ENCODE measurements at regions not wholly inside any gene's neighbourhood (a gene's known extent, or its start where the extent isn't known, plus 50 kb on each side); places are given as distances from the start of the nearest gene placed in this dataset.
"Not testable (repeated sequence)": the region's sequence is repeated elsewhere in the genome, so short reads cannot be mapped to it uniquely, and the experiment has no call there.

DNA sequence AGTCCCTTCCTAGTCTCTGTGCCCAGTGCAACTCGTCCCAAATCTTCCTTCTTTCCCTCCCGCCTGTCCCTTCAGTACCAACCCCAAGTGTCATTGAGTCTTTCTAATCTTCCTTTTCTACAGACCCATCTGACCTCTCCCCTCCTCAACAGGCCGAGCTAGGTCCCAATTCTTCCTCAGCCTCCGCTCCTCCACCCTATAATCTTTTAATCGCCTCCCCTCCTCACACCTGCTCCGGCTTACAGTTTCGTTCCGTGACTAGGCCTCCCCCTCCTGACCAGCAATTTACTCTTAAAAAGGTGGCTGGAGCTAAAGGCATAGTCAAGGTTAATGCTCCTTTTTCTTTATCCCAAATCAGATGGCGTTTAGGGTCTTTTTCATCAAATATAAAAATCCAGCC is 123.1 kb upstream of the MAP2 start:
- not testable (repeated sequence) for DNase-seq (ENCODE audit: low read depth in 2 of 2)

DNA sequence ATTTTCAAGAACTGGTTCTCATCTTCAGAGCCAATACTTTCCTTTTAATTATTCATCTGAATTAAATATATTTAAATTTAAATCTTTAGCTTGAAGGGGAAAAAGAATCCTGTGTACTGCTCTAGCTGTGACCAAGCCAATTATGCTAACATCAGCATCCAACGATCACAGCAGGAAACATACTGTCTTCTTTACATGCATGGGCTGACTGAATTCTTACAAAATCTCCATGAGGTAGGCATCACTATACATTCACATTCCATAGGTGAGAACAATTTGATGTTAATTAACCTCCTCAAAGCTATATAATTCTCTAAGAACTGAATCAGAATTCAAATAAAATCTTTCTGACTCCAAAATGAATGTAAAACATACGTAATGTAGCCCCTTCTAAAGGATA is 118.8 kb upstream of the MAP2 start:
- DNase-seq (ENCODE audit: low read depth in 2 of 2) = no peak

DNA sequence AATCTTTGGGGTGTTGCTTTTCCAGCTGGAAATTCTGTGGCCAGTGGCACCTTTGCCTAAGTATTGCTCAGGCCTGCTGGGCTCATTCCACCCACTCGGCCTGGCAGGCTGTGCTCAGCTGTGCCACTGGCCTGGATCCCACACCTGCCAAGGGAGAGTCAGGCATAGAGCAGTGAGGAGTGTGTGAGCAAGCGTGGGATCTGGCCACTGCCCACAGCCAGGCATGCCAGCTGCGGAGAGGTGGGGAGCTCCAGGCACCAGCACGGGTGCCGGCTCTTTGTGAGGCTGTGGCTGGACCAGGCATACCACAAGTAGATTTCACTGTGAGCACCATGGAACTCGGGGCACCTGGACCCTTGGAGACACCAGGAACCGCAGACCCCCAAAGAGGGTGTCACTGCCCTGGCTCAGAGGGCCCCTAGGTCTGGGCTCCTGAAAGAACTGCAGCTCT is 118.1 kb upstream of the MAP2 start:
- DNase-seq (ENCODE audit: low read depth in 2 of 2) = no peak

DNA sequence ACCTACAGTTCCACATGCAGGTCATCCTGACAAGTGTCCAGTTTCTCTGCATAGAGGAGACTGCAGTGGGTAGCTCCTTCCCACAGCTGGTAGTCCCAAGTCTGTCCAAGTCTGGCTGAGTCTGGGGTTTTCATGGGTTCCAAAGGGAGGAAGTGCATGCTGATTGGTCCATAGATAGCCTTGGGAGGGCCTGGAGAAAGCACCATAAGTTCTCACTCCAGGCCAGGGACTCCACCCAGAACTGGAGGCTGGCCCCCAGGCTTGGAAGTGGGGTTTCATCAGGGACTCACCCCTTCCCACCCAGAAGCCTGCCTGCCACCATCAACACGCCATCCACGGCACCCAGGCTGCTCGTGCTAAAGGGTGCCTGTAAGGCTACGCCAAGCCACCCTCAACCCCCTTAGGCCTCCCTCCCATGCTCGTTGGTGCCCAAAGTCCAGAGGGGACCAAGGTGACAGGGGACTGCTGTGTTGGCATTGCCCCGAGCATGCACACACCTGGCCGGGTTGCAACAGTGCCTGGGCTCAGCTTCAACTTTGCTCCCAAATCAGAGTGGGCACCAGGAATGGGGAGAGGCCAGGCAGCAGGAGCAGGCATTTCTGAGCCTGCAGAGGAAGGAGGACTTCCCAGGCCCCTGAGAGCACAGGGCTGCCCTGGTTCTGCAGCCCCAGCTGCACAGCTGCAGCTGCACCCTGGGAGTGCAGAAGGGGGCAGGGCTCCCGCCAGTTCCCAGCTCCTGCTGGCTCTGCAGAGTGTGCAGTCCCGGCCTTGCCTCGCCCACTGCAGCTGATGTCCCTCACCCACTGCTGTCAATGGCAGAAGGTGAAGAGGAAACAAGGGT is 116.5 kb upstream of the MAP2 start:
- DNase-seq (ENCODE audit: low read depth in 2 of 2) = no peak

DNA sequence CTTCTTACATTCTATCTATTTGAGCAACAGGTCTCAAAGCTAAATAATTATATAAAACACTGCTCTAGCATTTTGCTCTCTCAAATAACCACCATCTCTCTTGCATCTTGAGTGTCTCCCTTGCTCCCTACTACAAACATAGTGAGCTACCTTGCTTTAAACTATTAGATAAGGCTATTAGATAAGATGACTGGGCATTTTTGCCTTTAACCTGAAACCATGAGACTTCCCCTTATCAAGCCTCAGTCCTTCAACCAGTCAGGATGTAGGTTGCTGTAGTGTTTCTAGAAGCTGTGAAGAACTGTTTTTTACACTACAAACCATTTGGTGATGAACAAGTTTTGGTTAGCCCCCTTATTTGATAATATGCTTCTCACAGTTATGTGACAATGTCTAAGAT is 115.4 kb upstream of the MAP2 start:
- DNase-seq (ENCODE audit: low read depth in 2 of 2) = no peak

DNA sequence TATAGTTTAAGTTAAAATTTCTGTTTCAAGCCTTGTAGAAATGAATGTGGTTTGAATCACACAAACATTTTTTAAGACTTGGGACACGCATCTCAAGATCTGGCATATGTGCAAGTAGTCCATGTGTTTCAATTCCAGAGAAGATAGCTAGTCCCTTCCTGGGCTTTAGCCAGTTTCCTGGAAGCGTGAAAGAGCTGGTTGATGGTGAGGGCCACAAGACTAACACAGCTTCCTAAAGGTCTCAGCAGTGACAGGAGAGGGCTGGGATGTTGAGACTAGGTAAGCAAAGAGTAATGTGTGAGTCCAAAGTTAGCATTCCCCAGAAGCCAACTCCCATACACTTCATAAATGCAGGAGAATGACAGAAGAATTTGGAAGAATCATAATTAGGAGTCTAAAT is 111.9 kb upstream of the MAP2 start:
- DNase-seq (ENCODE audit: low read depth in 2 of 2) = no peak

DNA sequence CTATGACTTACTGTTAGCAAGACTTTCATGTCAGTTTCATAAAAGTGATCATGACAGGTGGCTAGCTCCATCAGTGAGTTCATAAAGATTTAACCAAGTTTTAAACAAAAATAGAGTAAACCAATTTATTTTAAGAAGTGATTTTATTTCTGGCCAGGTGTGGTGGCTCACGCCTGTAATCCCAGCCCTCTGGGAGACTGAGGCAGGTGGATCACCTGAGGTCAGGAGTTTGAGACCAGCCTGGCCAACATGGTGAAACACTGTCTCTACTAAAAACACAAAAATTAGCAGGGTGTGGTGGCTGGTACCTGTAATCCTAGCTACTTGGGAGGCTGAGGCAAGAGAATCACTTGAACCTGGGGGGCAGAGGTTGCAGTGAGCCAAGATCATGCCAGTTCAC is 111.4 kb upstream of the MAP2 start:
- DNase-seq (ENCODE audit: low read depth in 2 of 2) = not testable (repeated sequence)

DNA sequence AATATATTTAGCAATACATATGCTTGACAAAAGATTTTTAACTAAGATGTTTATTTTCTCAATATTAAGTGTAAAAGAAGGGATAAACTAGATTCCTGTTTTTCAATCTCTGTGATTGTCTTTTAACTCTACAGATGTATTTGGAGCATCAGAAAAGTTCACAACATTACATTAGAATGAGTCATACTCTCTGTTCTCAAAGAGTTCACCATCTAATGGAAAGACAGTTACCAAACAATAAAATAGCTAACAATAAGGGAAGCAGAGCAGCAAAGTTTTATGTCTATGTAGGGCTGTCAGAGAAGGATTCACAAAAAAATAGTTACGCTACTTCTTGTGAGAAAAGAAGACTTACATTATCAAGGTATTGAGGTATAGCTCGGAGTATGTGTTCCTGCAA is 109.2 kb upstream of the MAP2 start:
- no peak for DNase-seq (ENCODE audit: low read depth in 2 of 2)

DNA sequence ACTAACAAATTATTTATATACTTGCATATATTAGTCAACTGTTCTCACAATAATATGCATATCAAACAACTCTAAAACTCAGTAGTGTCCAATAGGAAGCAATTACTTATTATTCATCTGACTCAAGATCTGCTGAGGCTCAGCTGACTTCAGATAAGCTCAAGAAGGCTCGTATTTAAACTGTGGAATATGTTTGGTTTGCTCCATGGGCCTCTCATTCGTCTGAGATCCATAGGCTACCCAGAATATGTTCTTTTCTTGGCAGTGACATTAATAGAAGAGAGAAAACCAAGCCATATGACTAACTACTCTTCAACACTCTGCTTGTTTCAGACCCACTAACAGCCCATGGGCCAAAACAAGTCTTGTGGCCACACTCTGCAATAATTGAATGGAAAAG is 107.7 kb upstream of the MAP2 start:
- DNase-seq (ENCODE audit: low read depth in 2 of 2) = no peak

DNA sequence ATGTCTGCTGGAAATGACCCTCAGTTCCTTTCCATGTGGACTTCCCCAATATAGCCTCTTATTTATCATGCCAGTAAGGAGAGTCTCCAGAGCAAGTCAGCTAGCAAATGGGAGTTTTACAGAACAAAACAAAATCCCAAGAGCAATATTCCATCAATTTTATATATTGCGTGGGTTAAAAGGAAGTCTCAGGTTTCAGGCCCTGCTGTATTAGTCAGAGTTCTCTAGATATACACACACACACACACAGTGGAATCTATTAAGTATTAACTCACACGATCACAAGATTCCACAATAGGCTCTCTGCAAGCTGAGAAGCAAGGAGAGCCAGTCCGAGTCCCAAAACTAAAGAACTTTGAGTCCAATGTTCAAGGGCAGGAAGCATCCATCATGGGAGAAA is 102.8 kb upstream of the MAP2 start:
- no peak for DNase-seq (ENCODE audit: low read depth in 2 of 2)

DNA sequence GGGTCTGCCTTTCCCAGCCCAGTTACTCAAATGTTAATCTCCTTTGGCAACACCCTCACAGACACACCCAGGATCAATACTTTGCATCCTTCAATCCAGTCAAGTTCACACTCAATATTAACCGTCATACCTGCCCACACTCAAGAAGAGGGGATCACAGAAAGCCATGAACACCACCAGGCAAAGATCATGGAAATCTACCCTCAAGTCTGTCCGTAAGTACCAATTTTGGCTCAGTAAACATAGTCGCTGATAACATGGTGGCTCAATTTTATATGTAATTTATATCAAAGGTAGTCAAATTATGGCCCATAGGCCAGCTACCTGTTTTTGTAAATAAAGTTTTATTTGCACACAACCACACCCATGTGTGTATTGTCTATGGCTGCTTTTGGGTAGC is 102.3 kb upstream of the MAP2 start:
- DNase-seq (ENCODE audit: low read depth in 2 of 2) = no peak

DNA sequence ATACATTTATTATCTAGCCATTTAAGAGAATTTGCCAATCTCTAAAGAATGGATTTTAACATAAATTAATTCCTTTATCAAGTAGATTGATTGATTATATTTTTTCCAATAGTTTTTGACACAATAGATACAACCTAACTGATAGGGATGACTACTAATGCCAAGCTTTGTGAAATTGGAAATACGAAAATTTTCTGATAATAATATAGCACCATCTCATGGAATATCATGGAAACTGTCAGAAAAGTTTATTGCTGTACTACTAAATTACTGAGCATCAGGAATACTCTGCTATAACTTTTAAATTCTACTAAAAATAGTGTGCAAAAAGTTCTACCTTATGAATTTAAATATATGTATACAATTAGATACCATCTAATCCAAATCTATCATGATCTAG is 101.8 kb upstream of the MAP2 start:
- DNase-seq (ENCODE audit: low read depth in 2 of 2) = no peak

DNA sequence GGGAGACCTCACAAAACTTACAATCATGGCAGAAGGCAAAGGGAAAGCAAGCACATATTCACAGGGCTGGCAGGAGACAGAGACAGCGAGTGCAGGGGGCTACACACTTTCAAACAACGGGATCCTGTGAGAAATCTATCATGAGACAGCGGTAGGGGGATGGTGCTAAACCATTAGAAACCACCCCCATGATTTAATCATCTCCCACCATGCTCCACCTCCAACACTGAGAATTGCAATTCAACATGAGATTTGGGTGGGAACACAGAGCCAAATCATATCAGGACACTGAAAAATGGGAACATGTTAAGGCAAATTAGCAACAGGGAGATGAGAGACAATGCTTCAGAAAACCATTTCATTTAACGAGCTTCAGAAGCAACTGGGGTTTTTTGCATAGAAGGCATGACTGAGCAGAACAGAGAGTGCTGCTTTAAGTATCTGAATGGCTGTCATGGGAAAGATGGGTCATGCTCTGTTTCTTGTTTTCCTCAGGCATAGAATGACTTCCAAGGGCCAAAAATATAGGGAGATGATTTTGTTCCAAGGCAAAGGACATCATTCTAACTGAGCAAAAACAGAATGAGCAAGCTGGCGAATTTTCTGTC is 100.8 kb upstream of the MAP2 start:
- no peak for DNase-seq (ENCODE audit: low read depth in 2 of 2)

DNA sequence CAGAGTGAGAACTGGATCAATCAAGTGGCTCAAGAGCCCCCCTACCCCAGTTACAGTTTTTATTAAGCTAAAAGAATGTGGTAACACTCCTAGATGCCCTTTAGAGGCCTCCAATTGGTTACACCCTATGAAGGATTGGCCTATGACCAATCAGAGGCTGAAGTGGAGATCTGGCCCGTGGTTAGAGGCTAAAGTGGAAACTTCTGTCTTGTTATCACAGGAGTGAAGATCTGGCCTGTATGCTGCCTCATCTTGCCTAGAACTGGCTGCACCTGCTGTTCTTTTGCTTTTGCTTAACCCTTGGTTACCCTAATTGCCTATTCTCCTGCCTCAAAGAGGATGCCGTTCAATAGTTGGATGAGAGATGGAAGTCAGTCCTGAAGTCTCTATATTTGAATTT is 100.1 kb upstream of the MAP2 start:
- DNase-seq (ENCODE audit: low read depth in 2 of 2) = no peak

DNA sequence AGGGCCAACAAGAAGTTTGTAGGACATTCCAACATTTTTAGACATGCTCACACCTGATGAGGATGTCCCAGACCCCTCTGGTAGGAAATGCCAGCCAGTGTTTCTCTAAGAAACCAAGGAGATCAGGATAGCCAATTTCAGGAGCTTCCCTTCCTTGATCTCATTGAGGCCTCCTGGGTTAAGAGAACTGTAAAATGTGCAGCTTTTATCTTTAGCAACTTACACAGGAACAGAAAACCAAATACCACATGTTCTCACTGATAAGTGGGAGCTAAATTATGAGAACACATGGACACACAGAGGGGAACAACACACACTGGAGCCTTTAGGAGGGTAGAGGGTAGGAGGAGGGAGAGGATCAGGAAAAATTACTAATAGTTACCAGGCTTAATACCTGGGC is 99.6 kb upstream of the MAP2 start:
- no peak for DNase-seq (ENCODE audit: low read depth in 2 of 2)

DNA sequence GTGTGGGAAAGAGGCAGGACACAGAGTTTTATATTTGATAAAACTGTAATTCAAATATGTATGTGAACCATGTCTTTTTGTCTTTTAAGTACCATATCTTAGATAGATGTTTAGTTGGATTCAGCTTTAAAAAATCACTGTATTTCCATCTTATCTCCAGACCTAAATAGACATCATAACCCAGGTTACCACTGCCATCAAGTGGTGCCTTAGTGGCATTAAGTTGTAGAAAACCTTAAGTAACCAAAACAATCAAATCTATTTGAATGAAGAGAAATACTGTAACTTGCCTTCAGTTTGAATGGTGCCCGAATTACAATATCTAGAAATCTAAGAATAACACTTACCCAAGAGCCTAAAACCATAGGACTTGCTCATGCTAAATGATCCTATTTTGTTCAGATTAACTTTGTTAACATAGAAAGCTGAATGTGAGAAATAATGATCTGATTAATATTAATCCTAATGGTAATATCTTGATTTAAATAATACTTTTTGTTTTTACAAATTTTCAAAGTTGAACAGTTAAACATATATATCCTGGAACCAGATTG is 92.5 kb upstream of the MAP2 start:
- DNase-seq (ENCODE audit: low read depth in 2 of 2) = no peak

DNA sequence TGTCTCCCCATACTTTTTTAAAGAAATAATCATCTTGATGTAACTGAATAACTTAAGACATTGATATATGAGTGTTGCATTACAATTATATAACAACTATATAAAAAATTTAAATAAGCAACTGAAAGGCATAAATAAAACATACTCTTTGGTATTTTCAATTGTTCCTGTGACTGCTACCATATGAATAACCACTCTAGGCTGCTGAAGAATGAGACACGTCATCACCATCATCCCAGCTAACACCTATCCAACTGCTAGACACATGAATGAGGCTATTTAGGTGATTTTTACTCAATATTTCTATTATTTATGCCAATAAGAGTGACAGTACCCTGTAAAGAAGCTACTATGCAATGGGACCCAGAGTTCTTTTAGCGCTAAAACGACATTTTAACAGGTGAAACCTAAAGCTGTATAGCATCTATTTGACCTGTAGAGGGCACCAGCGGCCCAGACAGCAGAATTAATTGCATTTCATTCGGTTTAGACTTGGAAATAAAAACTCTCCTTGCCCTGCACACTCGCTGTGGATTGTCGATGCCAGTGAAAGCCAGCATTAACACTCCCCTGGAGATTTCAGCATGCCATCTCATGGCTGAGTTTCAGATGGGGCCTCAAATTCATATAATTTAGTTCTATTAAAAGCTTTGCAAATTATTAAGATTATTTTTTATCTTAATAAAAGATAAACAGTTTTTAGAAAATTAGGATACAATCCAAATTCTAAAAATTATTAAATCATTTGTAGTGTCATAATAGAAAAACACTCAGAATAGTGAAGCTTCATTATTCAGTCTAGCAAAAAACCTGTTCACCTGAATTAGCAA is 89.4 kb upstream of the MAP2 start:
- peak in 1 of 2 donors; percentile 3 for DNase-seq (ENCODE audit: low read depth in 2 of 2)

DNA sequence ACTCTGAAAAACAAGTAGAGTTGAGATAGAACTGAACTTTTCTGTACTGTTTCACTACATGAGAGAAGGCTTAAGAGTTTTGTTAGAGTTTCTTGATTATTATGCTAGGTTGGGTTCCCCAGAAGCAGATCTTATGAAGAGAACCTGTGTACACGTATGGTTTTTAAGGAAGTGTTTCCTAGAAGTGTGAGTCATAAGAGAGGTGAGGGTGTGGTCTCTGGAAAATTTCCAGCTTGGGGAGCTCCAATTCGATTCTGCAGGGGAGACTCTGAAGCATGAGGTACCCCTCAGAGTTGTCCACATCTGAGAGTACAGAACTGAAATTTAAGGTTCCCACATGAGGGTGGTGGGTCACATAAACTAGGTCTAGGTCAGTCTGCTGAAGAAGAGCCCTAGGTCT is 83.3 kb upstream of the MAP2 start:
- DNase-seq (ENCODE audit: low read depth in 2 of 2) = no peak

DNA sequence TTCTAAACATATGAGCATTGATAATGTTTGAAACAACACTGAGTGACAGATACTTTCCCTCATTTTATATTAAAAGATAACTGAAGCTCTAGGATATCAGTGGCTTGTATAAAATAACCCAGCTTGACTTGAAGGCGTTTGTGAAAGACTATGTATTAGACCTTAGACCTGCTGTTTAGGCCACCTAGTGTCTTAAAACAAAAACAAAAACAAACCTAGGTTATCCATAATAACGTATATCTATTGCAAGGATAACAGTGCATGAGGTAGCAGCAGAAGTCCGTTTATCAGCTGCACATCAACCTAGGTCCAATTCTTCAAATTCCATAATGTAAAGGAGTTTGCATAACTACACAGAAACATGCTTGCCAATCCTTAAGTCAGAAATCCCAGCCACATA is 79.5 kb upstream of the MAP2 start:
- DNase-seq (ENCODE audit: low read depth in 2 of 2) = no peak

DNA sequence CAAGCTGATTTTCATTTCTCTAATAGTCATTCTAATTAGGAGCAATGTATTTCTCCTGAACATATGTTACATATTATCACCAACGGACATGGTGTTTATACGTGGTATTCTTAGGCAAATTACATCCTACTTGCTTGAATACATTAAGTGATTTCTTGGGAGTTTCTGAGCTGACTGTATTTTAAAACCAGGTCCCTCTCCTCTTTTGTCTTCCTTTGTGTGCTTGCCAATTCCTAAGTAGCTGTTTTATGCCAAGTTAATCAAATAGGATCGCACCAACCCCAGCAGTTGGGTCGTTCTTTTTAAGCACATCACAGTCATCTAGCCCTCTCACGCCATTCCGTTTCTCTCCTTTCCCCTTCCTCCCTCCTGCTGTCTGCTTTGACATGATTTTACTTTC is 75.4 kb upstream of the MAP2 start:
- no peak for DNase-seq (ENCODE audit: low read depth in 2 of 2)

DNA sequence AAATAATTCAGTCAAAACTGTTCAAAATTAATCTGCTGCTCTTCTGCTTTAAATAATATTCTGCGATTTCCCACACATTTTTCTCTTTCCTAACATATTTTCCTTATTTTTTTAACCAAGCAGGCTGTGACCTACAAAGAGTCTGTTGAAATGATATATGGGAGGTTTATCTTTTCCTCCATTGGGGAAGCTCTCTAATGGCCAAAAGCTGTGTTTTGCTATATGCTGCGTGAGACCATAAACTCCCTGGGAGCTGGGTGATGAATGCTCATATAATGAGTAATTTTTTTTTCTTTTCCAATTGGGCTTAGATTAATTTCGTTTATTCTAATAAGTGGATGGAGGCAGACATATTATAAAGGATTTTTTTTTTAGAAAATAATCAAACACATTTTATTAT is 72.2 kb upstream of the MAP2 start:
- DNase-seq (ENCODE audit: low read depth in 2 of 2) = no peak

DNA sequence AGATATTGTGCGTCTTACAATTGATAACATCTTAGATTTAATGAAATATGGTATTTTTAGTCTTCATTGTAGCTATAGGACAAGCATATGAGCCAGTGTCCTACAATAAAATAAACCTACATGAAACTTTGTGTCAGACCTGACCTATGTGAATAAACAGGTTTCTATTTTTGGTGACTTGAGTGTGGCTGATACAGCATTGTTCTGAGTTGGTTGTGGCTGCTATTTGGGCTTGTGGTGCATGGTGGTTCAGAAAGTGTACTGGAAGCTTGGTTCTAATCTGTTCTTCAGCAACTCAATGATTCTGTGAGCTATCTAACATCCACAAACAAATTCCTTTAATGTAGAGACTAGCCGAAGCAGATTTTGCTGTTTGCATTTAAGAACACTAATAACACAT is 64.9 kb upstream of the MAP2 start:
- DNase-seq (ENCODE audit: low read depth in 2 of 2) = no peak
